ENCODE measurements at regions not wholly inside any gene's neighbourhood (a gene's known extent, or its start where the extent isn't known, plus 50 kb on each side); places are given as distances from the start of the nearest gene placed in this dataset.

GRCh38 chr15:96067677-96068076 is 262.8 kb upstream of the NR2F2 start:
- DNase-seq (ENCODE audit: insufficient read length, low spot score), result no peak
- FAIRE-seq, result no peak

- DNase-seq (ENCODE audit: insufficient read length, low spot score), result no peak
- no peak for FAIRE-seq
Measured at GRCh38 chr15:96068897-96069296, 261.6 kb upstream of the NR2F2 start.

GRCh38 chr15:96070636-96071035 is 259.9 kb upstream of the NR2F2 start:
- DNase-seq (ENCODE audit: insufficient read length, low spot score), result no peak
- no peak for FAIRE-seq

- no peak for DNase-seq (ENCODE audit: insufficient read length, low spot score)
Measured at GRCh38 chr15:96072821-96073220, 257.7 kb upstream of the NR2F2 start.

GRCh38 chr15:96073908-96074307 is 256.6 kb upstream of the NR2F2 start:
- no peak for DNase-seq (ENCODE audit: insufficient read length, low spot score)

More at GRCh38 chr15:96072821-96073220, 257.7 kb upstream of the NR2F2 start:
- no peak for FAIRE-seq

GRCh38 chr15:96075895-96076294 is 254.6 kb upstream of the NR2F2 start:
- no peak for DNase-seq (ENCODE audit: insufficient read length, low spot score)
- FAIRE-seq, result no peak

More at GRCh38 chr15:96073908-96074307, 256.6 kb upstream of the NR2F2 start:
- FAIRE-seq, result no peak

- FAIRE-seq (no peak), DNase-seq (ENCODE audit: insufficient read length, low spot score) (no peak)
Measured at GRCh38 chr15:96076350-96076749, 254.2 kb upstream of the NR2F2 start.

GRCh38 chr15:96079041-96079440 is 251.5 kb upstream of the NR2F2 start:
- no peak for FAIRE-seq
- DNase-seq (ENCODE audit: insufficient read length, low spot score), result no peak

GRCh38 chr15:96079882-96080281 is 250.6 kb upstream of the NR2F2 start:
- DNase-seq (ENCODE audit: insufficient read length, low spot score) (no peak), FAIRE-seq (no peak)

- FAIRE-seq (no peak), DNase-seq (ENCODE audit: insufficient read length, low spot score) (no peak)
Measured at GRCh38 chr15:96086164-96086563, 244.3 kb upstream of the NR2F2 start.

- FAIRE-seq (no peak), DNase-seq (ENCODE audit: insufficient read length, low spot score) (no peak)
Measured at GRCh38 chr15:96087180-96087884, 243.2 kb upstream of the NR2F2 start.

- DNase-seq (ENCODE audit: insufficient read length, low spot score) (no peak), FAIRE-seq (no peak)
Measured at GRCh38 chr15:96088650-96089049, 241.8 kb upstream of the NR2F2 start.

GRCh38 chr15:96089405-96090058 is 241.0 kb upstream of the NR2F2 start:
- DNase-seq (ENCODE audit: insufficient read length, low spot score) (no peak), FAIRE-seq (no peak)

GRCh38 chr15:96092186-96092585 is 238.3 kb upstream of the NR2F2 start:
- DNase-seq (ENCODE audit: insufficient read length, low spot score), result no peak
- FAIRE-seq, result no peak

- FAIRE-seq (no peak), DNase-seq (ENCODE audit: insufficient read length, low spot score) (no peak)
Measured at GRCh38 chr15:96093063-96093462, 237.4 kb upstream of the NR2F2 start.

- DNase-seq (ENCODE audit: insufficient read length, low spot score) (no peak), FAIRE-seq (no peak)
Measured at GRCh38 chr15:96097661-96098060, 232.8 kb upstream of the NR2F2 start.

- FAIRE-seq (no peak), DNase-seq (ENCODE audit: insufficient read length, low spot score) (no peak)
Measured at GRCh38 chr15:96102631-96103030, 227.9 kb upstream of the NR2F2 start.

GRCh38 chr15:96106181-96106580 is 224.3 kb upstream of the NR2F2 start:
- no peak for FAIRE-seq
- DNase-seq (ENCODE audit: insufficient read length, low spot score), result no peak

GRCh38 chr15:96106628-96107027 is 223.9 kb upstream of the NR2F2 start:
- DNase-seq (ENCODE audit: insufficient read length, low spot score) (no peak), FAIRE-seq (no peak)

- DNase-seq (ENCODE audit: insufficient read length, low spot score), result no peak
- FAIRE-seq, result no peak
Measured at GRCh38 chr15:96107916-96108315, 222.6 kb upstream of the NR2F2 start.

GRCh38 chr15:96108405-96108804 is 222.1 kb upstream of the NR2F2 start:
- DNase-seq (ENCODE audit: insufficient read length, low spot score) (no peak), FAIRE-seq (no peak)

- DNase-seq (ENCODE audit: insufficient read length, low spot score) (no peak), FAIRE-seq (no peak)
Measured at GRCh38 chr15:96109820-96110219, 220.7 kb upstream of the NR2F2 start.
